Endodermal cell (in vitro differentiated cells): ENCODE measurements at regions not wholly inside any gene's neighbourhood (a gene's known extent, or its start where the extent isn't known, plus 50 kb on each side); places are given as distances from the start of the nearest gene placed in this dataset.

ENCODE experiments used
- DNase-seq: peaks from one replicate; pipeline ENCODE4 v3.0.0-alpha.2; 2017
- H3K27ac ChIP-seq: 2 replicates; pipeline ENCODE4 v1.5.1; 2013; ENCODE audit warnings: mild to moderate bottlenecking, low read depth, low read length, moderate library complexity
- H3K27me3 ChIP-seq: 2 replicates; pipeline ENCODE4 v1.6.1; 2013; ENCODE audit warnings: mild to moderate bottlenecking, low read length, moderate library complexity; ENCODE audit not compliant: insufficient read depth, control insufficient read depth, poor library complexity, severe bottlenecking
- H3K36me3 ChIP-seq: 2 replicates; pipeline ENCODE4 v1.7.0; 2013; ENCODE audit warnings: mild to moderate bottlenecking, low read length, moderate library complexity; ENCODE audit not compliant: control insufficient read depth, insufficient read depth
- H3K4me1 ChIP-seq: one replicate; pipeline ENCODE4 v1.7.0; 2013; ENCODE audit warnings: low read length; ENCODE audit not compliant: control insufficient read depth, insufficient read depth
- H3K4me3 ChIP-seq: 2 replicates; pipeline ENCODE4 v1.5.1; 2013; ENCODE audit warnings: mild to moderate bottlenecking, low read length, moderate library complexity
- H3K9ac ChIP-seq: 2 replicates; pipeline ENCODE4 v1.6.1; 2013; ENCODE audit warnings: mild to moderate bottlenecking, low read length, moderate library complexity; ENCODE audit not compliant: poor library complexity, severe bottlenecking; ENCODE audit errors: extremely low read depth
- H3K9me3 ChIP-seq: 2 replicates; pipeline ENCODE4 v1.6.1; 2013; ENCODE audit warnings: mild to moderate bottlenecking, low read length, moderate library complexity; ENCODE audit not compliant: control insufficient read depth
- H3K27ac Mint-ChIP-seq: 2 replicates; pipeline ENCODE4 v1.8.0; 2020; ENCODE audit warnings: mixed read lengths
- H3K27me3 Mint-ChIP-seq: 2 replicates; pipeline ENCODE4 v1.8.0; 2021; ENCODE audit warnings: mild to moderate bottlenecking, mixed read lengths; ENCODE audit not compliant: insufficient read depth
- H3K36me3 Mint-ChIP-seq: 2 replicates; pipeline ENCODE4 v1.8.0; 2020; ENCODE audit warnings: low read depth, mixed read lengths
- H3K4me1 Mint-ChIP-seq: 2 replicates; pipeline ENCODE4 v1.8.0; 2020; ENCODE audit warnings: mixed read lengths
- H3K4me3 Mint-ChIP-seq: 2 replicates; pipeline ENCODE4 v1.8.0; 2020; ENCODE audit warnings: mild to moderate bottlenecking, moderate library complexity, mixed read lengths
- H3K9me3 Mint-ChIP-seq: 2 replicates; pipeline ENCODE4 v1.8.0; 2020; ENCODE audit warnings: mild to moderate bottlenecking, mixed read lengths
- WGBS, 2 experiments: methylation state at CpG; one replicate each; pipeline versions ENCODE4 v1.1.5 to v1.1.7; 2013; ENCODE audit warnings: missing lambda C conversion rate in 2 of 2, mixed read lengths in 1 of 2; ENCODE audit not compliant: insufficient coverage in 1 of 2, insufficient read length in 1 of 2; 5-methylcytosine and 5-hydroxymethylcytosine counted together
- TF ChIP-seq, protein P1 (sequence below): fragments of 200-600 bp; sonication (generic); conservative IDR thresholded peaks from 2 replicates; pipeline ENCODE4 v1.5.0; 2021; ENCODE audit warnings: antibody characterized with exemption, mild to moderate bottlenecking

DNA sequence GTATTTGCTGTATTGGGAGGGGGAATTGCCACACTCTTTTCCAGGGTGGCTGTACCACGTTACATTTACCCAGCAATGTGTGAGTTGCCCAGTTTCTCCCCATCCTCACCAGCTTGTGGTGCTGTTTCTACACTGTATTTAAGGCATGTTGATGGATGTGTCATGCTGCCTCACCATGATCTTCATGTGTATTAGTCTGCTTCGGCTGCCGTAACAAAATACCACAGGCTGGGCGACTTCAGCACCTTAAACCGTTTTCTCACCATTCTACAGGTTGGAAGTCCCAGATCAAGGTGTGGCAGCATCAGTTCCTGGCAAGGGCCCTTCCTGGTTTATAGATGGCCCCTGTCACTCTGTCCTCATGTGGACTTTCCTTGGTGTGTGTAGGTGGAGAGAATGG lies 169.7 kb downstream of the IGLL1 start:
- 93 to 100% methylated on average over 3 to 5 of the region's 5 CpGs for WGBS, 2 experiments
- no peaks in the 10 kb centered on the region for H3K36me3 ChIP-seq
- no peak for DNase-seq
- Mint-ChIP-seq H3K27ac (no peak overlapping the region), H3K9me3 (no peaks in the 10 kb centered on the region), H3K4me1 (peaks cover 9% of the 10 kb centered on the region), H3K27me3 (peaks cover 7% of the 10 kb centered on the region), H3K36me3 (no peaks in the 10 kb centered on the region), H3K4me3 (no peak overlapping the region)
- H3K9me3 ChIP-seq = no peaks in the 10 kb centered on the region
- no peak overlapping the region for H3K27ac ChIP-seq
- H3K4me3 ChIP-seq = no peak overlapping the region
- H3K27me3 ChIP-seq = no peaks in the 10 kb centered on the region
- TF ChIP-seq, protein P1, sequence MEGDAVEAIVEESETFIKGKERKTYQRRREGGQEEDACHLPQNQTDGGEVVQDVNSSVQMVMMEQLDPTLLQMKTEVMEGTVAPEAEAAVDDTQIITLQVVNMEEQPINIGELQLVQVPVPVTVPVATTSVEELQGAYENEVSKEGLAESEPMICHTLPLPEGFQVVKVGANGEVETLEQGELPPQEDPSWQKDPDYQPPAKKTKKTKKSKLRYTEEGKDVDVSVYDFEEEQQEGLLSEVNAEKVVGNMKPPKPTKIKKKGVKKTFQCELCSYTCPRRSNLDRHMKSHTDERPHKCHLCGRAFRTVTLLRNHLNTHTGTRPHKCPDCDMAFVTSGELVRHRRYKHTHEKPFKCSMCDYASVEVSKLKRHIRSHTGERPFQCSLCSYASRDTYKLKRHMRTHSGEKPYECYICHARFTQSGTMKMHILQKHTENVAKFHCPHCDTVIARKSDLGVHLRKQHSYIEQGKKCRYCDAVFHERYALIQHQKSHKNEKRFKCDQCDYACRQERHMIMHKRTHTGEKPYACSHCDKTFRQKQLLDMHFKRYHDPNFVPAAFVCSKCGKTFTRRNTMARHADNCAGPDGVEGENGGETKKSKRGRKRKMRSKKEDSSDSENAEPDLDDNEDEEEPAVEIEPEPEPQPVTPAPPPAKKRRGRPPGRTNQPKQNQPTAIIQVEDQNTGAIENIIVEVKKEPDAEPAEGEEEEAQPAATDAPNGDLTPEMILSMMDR = no peak
- H3K4me1 ChIP-seq = no peaks in the 10 kb centered on the region
- H3K9ac ChIP-seq = no peak overlapping the region

DNA sequence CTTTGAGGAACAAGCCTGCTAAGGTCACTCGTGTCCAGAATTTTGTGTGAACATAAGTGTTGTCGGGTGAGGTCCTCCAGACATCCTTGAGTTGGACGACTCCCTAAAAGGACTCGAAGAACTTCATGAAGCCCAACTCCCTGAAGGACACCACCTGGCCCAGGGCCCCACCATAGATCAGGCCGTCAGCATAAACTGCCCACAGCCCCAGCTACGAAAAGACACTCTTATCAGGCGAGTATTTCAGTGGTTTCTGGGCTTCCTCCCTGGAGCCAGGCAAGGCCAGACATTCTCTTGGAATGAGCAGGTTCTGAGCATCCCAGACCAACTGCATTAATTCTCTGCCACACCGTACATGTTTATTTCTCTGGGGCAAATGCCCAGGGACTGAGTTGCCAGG lies 170.1 kb downstream of the IGLL1 start:
- TF ChIP-seq, protein P1 = no peak
- Histone ChIP-seq H3K4me1 (no peaks in the 10 kb centered on the region), H3K27ac (no peak overlapping the region), H3K27me3 (no peaks in the 10 kb centered on the region), H3K9me3 (no peaks in the 10 kb centered on the region), H3K36me3 (no peaks in the 10 kb centered on the region), H3K4me3 (no peak overlapping the region), H3K9ac (no peak overlapping the region)
- no peaks in the 10 kb centered on the region for H3K36me3 Mint-ChIP-seq
- H3K4me1 Mint-ChIP-seq = peaks cover 9% of the 10 kb centered on the region
- H3K9me3 Mint-ChIP-seq = no peaks in the 10 kb centered on the region
- H3K27ac Mint-ChIP-seq = no peak overlapping the region
- H3K4me3 Mint-ChIP-seq = no peak overlapping the region
- 81 to 88% methylated on average over 7 to 8 of the region's 8 CpGs for WGBS, 2 experiments
- DNase-seq = no peak
- peaks cover 5% of the 10 kb centered on the region for H3K27me3 Mint-ChIP-seq

DNA sequence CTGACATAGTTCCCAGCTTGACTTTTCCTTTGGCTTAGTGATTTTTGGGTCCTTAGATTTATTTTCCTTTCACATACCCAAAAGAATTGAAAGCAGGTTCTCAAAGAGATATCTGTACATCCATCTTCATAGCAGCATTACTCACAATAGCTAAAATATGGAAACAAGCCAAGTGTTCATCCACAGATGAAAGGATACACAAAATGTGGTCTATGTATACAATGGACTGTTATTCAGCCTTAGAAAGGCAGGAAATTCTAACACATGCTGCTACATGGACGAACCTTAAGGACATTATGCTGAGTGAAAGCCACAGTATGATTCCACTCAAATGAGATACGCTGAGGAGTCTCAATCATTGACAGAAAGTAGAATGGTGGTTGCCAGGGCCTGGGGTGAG lies 171.8 kb downstream of the IGLL1 start:
- Histone ChIP-seq H3K27me3 (no peaks in the 10 kb centered on the region), H3K4me3 (no peak overlapping the region), H3K9me3 (no peaks in the 10 kb centered on the region), H3K27ac (no peak overlapping the region), H3K4me1 (no peaks in the 10 kb centered on the region), H3K36me3 (no peaks in the 10 kb centered on the region), H3K9ac (no peak overlapping the region)
- 34 to 58% methylated on average over 2 of the region's 2 CpGs for WGBS, 2 experiments
- Mint-ChIP-seq H3K4me3 (no peak overlapping the region), H3K27me3 (peaks cover 5% of the 10 kb centered on the region), H3K4me1 (peaks cover 9% of the 10 kb centered on the region), H3K27ac (no peak overlapping the region), H3K36me3 (no peaks in the 10 kb centered on the region), H3K9me3 (no peaks in the 10 kb centered on the region)
- TF ChIP-seq, protein P1 = no peak
- no peak for DNase-seq
